Breast epithelium (tissue), 4 donors: ENCODE measurements at regions not wholly inside any gene's neighbourhood (a gene's known extent, or its start where the extent isn't known, plus 50 kb on each side); places are given as distances from the start of the nearest gene placed in this dataset.

ENCODE experiments used
- DNase-seq, 2 donors: peaks; one replicate each; pipeline ENCODE4 v3.0.0-alpha.2; 2019; ENCODE audit warnings: low spot score in 2 of 2
- H3K27ac ChIP-seq, 2 donors: fragments of 200-600 bp; sonication (generic) in 1 of 2; one replicate each; pipeline ENCODE4 v1.5.1; 2016 to 2019; ENCODE audit warnings: mild to moderate bottlenecking in 1 of 2
- H3K27me3 ChIP-seq, 2 donors: fragments of 200-600 bp; sonication (generic) in 1 of 2; one replicate each; pipeline versions ENCODE4 v1.5.1 to v1.6.0; 2017 to 2019; ENCODE audit warnings: control low read depth in 1 of 2, mild to moderate bottlenecking in 1 of 2
- H3K36me3 ChIP-seq: fragments of 200-600 bp; one replicate; pipeline ENCODE4 v1.5.1; 2019
- H3K4me1 ChIP-seq, 2 donors: fragments of 200-600 bp; sonication (generic); one replicate each; pipeline ENCODE4 v1.5.1; 2016 to 2019; ENCODE audit warnings: control low read depth in 1 of 2
- H3K4me3 ChIP-seq, 3 donors: fragments of 200-600 bp; sonication (generic); 1 replicate in 2 of 3; 2 replicates in 1 of 3; pipeline ENCODE4 v1.5.1; 2016 to 2019; ENCODE audit warnings: mild to moderate bottlenecking in 3 of 3, moderate library complexity in 2 of 3
- H3K9me3 ChIP-seq, 2 donors: fragments of 200-600 bp; sonication (generic) in 1 of 2; one replicate each; pipeline ENCODE4 v1.5.1; 2016 to 2019; ENCODE audit warnings: control low read depth in 1 of 2
- CTCF ChIP-seq, 3 donors: fragments of 450-650 bp; IDR thresholded peaks; one replicate each; pipeline ENCODE4 v1.5.1; 2016 to 2017; ENCODE audit warnings: antibody characterized with exemption in 3 of 3, mild to moderate bottlenecking in 3 of 3, moderate library complexity in 3 of 3
- POLR2A ChIP-seq: fragments of 450-650 bp; IDR thresholded peaks from one replicate; pipeline ENCODE4 v1.6.1; 2016; ENCODE audit warnings: antibody characterized with exemption, mild to moderate bottlenecking, moderate library complexity
- POLR2AphosphoS5 ChIP-seq, 3 donors: sonication (generic); formaldehyde crosslinking; IDR thresholded peaks; one replicate each; pipeline ENCODE4 v1.6.1; 2017; ENCODE audit warnings: antibody characterized with exemption in 3 of 3
- intact Hi-C: fragments of 100-400 bp; cut with DNase I; formaldehyde crosslinking; loops from one replicate; pipeline ENCODE4 v1.15.1; 2023; ENCODE audit warnings: low total_unique reads

- TF ChIP-seq CTCF (IDR thresholded peaks at IDR 0.05) (no peak), POLR2AphosphoS5 (IDR thresholded peaks at IDR 0.05) (no peak), POLR2A (no peak)
- Histone ChIP-seq H3K4me3 (no peak overlapping the region), H3K36me3 (no peaks in the 10 kb centered on the region), H3K27me3 (no peaks in the 10 kb centered on the region), H3K4me1 (no peaks in the 10 kb centered on the region), H3K27ac (peak overlapping the region; percentile 43 to 72), H3K9me3 (no peaks in the 10 kb centered on the region)
- intact Hi-C loops, result no loop called here
- no peak for DNase-seq
Observed at GRCh38 chr3:42037318-42037945, 53.7 kb upstream of the TRAK1 start.

GRCh38 chr3:42036483-42036823, 54.7 kb upstream of the TRAK1 start:
- Histone ChIP-seq H3K27ac (peak overlapping the region; percentile 62 to 90), H3K27me3 (no peaks in the 10 kb centered on the region), H3K4me3 (no peak overlapping the region), H3K4me1 (peaks cover 0 to 6% of the 10 kb centered on the region in 2 donors), H3K9me3 (no peaks in the 10 kb centered on the region), H3K36me3 (no peaks in the 10 kb centered on the region)
- no peak for DNase-seq
- intact Hi-C loops, result no loop called here
- no peak for TF ChIP-seq CTCF (IDR thresholded peaks at IDR 0.05)
- TF ChIP-seq POLR2A, result no peak
- TF ChIP-seq POLR2AphosphoS5 (IDR thresholded peaks at IDR 0.05), result peak in 2 of 3 donors; percentile 30 to 43

GRCh38 chr3:42035816-42036482, 55.2 kb upstream of the TRAK1 start:
- H3K9me3 ChIP-seq, result no peaks in the 10 kb centered on the region
- peaks cover 0 to 6% of the 10 kb centered on the region in 2 donors for H3K4me1 ChIP-seq
- DNase-seq, result no peak
- H3K36me3 ChIP-seq, result no peaks in the 10 kb centered on the region
- H3K4me3 ChIP-seq, result no peak overlapping the region
- TF ChIP-seq POLR2A (no peak), POLR2AphosphoS5 (IDR thresholded peaks at IDR 0.05) (no peak), CTCF (IDR thresholded peaks at IDR 0.05) (no peak)
- peak overlapping the region; percentile 62 to 90 for H3K27ac ChIP-seq
- intact Hi-C loops, result no loop called here
- H3K27me3 ChIP-seq, result no peaks in the 10 kb centered on the region

- no peak for TF ChIP-seq POLR2AphosphoS5 (IDR thresholded peaks at IDR 0.05)
- TF ChIP-seq CTCF (IDR thresholded peaks at IDR 0.05), result no peak
- TF ChIP-seq POLR2A, result no peak
- no peak for DNase-seq
- Histone ChIP-seq H3K4me3 (no peak overlapping the region), H3K27ac (peak overlapping the region; percentile 62 to 90), H3K9me3 (no peaks in the 10 kb centered on the region), H3K4me1 (peaks cover 0 to 6% of the 10 kb centered on the region in 2 donors), H3K36me3 (no peaks in the 10 kb centered on the region), H3K27me3 (no peaks in the 10 kb centered on the region)
- intact Hi-C loops, result no loop called here
Observed at GRCh38 chr3:42035007-42035406, 56.1 kb upstream of the TRAK1 start.

- Histone ChIP-seq H3K36me3 (no peaks in the 10 kb centered on the region), H3K4me1 (peaks cover 0 to 6% of the 10 kb centered on the region in 2 donors), H3K9me3 (no peaks in the 10 kb centered on the region), H3K4me3 (no peak overlapping the region), H3K27me3 (no peaks in the 10 kb centered on the region), H3K27ac (peak overlapping the region; percentile 71 to 90)
- DNase-seq, result no peak
- TF ChIP-seq POLR2AphosphoS5 (IDR thresholded peaks at IDR 0.05) (no peak), CTCF (IDR thresholded peaks at IDR 0.05) (no peak), POLR2A (no peak)
- intact Hi-C loops, result no loop called here
Observed at GRCh38 chr3:42033741-42034140, 57.4 kb upstream of the TRAK1 start.
